ENCODE measurements at regions not wholly inside any gene's neighbourhood (a gene's known extent, or its start where the extent isn't known, plus 50 kb on each side); places are given as distances from the start of the nearest gene placed in this dataset.
"Not testable (repeated sequence)": the region's sequence is repeated elsewhere in the genome, so short reads cannot be mapped to it uniquely, and the experiment has no call there.

GRCh38 chr6:135731116-135731515 lies 120.4 kb upstream of the PDE7B start:
- DNase-seq: no peak

DNA sequence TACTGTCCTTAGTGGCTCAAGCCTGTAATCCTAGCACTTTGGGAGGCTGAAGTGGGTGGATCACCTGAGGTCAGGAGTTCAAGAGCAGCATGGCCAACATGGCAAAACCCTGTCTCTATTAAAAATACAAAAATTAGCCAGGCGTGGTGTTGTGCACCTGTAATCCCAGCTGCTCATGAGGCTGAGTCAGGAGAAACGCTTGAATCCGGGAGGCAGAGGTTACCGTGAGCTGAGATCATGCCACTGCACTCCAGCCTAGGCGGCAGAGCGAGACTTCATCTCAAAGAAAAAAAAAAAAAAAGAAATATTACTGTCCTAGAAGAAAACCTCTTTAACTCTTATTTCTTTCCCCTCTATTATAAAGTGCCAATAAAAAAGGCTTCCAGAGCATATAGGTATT lies 115.2 kb upstream of the PDE7B start:
- not testable (repeated sequence) for DNase-seq

- DNase-seq: no peak
Measured at GRCh38 chr6:135738636-135739035, 112.9 kb upstream of the PDE7B start.

GRCh38 chr6:135739288-135739687 lies 112.2 kb upstream of the PDE7B start:
- DNase-seq: no peak

- DNase-seq: no peak
Measured at GRCh38 chr6:135740580-135740979, 110.9 kb upstream of the PDE7B start.

DNA sequence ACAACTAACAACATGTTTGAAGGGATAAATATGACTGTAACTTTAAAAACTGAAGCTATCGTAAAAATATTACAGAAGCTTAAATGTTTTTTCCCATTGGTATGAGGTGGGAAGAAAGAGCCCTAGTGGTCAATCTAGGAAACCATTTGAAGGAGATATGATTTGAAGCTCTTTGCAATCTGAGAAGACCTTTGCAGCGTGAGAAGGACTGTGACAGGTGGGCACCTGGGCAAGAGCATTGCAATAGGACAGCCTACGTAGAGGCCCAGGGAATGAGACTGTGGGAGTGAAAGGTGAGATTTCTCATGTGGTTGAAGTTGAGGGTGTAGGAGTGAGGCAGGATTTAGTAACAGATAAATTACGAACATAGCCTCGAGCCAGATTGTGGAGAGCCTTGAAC lies 108.0 kb upstream of the PDE7B start:
- DNase-seq: no peak

DNA sequence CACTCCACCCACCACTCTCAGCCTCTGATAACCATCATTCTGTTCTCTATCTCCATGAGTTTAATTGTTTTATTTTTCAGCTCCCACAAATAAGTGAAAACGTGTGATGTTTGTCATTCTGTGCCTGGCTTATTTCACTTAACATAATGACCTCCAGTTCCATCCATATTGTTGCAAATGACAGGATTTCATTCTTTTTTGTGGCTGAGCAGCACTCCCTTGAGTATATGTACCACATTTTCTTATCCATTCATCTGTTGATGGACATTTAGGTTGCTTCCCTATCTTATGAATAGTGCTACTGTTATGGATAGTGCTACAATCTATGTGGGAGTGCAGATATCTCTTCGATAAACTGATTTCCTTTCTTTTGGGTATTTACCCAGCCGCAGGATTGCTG lies 103.3 kb upstream of the PDE7B start:
- DNase-seq: no peak

GRCh38 chr6:135750081-135750480 lies 101.4 kb upstream of the PDE7B start:
- no peak for DNase-seq

GRCh38 chr6:135753196-135753595 lies 98.3 kb upstream of the PDE7B start:
- no peak for DNase-seq

GRCh38 chr6:135759831-135760230 lies 91.7 kb upstream of the PDE7B start:
- no peak for DNase-seq

DNA sequence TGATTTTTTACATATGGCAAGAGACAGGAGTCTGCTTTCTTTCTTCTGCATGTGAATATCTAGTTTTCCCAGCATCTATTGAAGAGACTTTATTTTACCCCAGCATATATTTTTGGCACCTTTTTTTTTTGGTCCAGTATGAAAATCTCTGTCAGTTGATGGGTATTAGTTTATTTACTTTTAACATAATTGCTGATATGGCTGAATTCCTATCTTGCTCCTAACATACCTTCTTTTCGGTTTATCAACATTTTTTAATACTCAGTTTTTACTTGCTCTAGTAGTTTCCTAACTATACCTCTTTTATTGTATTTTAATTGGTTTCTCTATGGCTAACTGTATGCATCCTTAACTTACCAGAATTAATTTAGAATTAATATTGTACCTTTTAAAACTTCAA lies 77.5 kb upstream of the PDE7B start:
- DNase-seq: no peak

DNA sequence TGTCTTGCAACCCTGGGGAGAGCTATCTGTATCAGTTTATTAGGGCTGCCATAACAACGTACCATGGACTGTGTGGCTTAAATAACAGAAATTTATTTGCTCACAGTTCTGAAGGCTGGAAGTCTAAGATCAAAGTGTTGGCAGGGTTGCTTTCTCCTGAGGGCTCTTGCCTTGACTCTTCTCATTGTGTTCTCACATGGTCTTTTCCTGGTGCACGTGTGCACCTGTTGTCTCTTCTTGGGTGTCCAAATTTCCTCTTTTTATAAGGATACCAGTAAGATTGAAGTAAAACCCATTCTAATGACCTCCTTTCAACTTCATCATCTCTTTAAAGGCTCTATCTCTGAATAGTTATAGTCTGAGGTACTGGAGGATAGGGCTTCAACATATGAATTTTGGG lies 72.3 kb upstream of the PDE7B start:
- no peak for DNase-seq

DNA sequence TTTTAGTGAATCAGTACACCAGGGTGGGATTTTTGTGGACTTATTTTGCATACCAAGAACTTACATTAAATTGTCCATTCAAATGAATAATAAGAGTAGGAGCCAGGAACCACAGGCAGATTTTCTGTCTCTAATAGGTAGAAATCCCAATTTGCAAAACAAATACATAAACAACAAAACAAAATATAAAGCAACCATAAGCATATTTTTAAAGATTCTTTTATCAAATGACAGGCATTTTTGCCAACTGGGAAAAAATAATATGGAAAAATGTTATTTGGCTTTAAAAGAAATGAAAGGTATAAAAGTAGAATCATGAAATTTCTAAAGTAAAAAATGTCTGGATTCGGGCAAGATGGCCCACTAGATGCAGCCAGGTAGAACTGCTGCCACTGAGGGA lies 71.2 kb upstream of the PDE7B start:
- DNase-seq: no peak

GRCh38 chr6:135782546-135782945 lies 69.0 kb upstream of the PDE7B start:
- no peak for DNase-seq

DNA sequence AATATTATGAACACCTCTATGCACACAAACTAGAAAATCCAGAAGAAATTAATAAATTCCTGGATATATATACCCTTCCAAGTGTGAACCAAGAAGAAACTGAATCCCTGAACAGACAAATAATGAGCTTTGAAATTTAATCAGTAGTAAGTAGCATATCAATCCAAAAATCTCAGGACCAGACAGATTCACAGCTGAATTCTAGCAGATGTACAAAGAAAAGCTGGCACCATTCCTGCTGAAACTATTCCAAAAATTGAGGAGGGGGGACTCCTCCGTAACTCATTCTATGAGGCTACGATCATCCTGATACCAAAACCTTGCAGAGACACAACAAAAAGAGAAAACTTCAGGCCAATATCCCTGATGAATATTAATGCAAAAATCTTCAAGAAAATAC lies 67.0 kb upstream of the PDE7B start:
- DNase-seq: no peak

DNA sequence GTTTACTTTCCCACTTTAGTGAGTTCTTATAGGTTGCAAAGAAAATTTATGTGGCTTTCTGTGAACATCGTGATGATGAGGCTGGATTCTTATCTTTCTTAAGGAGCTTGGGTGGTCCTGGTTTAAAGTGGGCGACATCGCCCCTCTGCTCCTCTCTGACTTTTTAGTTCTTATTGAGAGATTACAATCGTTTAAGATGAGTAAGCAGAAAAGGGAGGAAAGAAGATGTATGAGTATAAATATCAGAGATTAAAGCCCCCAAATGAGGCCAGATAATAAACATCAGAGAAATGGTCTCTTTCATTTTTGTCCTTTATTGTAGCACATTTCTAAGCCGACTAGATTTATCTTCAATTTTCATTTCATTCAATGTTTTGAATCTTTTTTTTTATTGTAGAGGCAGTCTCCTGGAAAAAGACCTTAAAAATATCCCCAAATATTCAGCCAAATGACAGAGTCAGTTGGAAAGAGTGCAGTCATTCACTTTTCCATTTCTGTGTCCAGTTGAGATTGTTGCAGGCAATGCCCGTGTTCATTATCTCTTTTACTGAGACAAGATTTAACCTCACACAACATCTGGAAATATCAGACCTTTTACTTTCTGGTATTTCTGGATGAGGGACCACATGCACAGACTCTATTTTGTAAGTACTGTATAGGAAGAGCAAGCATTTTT lies 62.0 kb upstream of the PDE7B start:
- no peak for DNase-seq

DNA sequence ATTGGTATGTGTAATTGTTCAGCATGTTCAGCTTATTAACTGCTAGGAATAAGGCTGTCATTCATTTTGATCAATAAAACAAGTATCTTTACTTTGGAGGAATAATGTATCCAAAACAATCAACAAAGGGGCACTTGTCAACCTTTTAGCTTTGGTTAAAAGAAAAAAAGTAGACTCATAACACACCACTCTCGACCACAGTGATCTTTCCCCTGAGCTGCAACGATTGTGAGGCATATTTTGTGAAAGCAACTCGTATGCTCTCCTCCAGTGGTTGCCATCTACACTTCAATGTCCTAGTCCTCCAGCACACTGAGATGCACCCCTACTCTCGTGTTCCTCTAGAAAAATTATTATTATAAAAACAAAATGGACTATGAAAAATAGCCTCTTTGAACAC lies 60.1 kb upstream of the PDE7B start:
- no peak for DNase-seq

- DNase-seq: no peak
Measured at GRCh38 chr6:135796643-135797305, 54.7 kb upstream of the PDE7B start.

GRCh38 chr6:135797361-135797760 lies 54.1 kb upstream of the PDE7B start:
- DNase-seq: no peak

DNA sequence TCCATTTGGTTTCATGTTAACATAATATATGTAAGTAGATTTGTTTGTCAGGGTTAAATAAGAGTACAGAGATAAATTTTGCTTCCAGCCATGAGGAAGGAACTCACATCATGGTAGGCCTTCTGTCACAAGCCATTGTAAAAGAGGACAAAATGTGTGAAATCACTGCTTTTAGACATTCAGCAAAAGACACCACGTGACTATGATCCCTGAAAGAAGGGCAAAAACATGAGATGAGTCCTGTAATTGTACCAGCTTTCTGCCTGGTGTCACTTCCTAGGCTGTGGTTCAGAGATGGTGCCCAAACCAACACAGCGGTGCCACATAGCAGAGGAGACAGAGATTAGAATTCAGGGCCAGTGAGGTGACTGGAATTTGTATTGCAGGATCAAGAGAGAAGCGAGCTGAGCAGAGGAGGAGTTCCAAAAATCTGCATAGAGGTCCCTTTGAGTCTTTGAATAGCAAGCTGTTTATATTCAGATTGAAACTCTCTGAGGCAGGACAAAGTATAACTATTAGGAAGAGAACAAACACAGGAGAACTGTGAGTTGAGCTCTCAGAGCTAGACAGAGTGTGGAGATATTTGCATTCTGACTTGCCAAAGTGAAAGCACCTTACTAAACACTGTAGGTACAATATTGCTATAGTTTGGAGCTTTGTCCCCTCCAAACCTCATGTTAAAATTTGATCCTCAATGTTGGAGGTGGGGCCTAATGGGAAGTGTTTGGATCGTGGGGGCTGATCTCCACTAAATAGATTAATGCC lies 52.6 kb upstream of the PDE7B start:
- no peak for DNase-seq
